Caki2 (cell line): ENCODE measurements at regions not wholly inside any gene's neighbourhood (a gene's known extent, or its start where the extent isn't known, plus 50 kb on each side); places are given as distances from the start of the nearest gene placed in this dataset.

Experiments
- DNase-seq: peaks from one replicate; pipeline ENCODE4 v3.0.0-alpha.2; 2015; ENCODE audit warnings: low read depth
- in situ Hi-C: cut with HindIII; loops from 2 replicates; pipeline ENCODE4 v1.10.0; 2016; ENCODE audit warnings: low sequenced_read_pairs, low pct_unique_long_range_greater_than_20kb, mixed read lengths

DNA sequence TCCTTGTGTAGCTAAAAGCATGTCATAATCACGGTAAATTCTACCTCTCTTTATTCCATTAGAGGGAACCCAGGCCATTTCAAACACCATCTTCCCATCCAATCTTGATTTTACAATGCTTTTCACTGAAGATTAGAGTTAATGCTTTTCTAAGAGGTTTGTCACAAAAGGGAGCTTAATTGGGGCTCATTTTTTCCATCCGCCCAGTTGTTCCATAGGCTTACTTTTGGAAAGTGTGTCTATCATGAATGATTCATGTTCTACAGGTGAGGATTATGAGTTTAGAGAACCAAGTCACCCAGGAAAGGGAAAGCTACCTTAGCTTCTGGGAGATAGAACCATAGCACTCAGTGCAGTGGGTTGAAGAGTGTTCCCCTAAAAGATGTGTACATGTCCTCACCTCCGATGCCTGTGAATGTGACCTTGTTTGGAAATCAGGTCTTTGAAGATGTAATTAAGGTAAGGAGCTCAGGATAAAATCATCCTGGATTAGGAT lies 286.9 kb upstream of the RUNX1 start:
- in situ Hi-C loops: no loop called here
- no peak for DNase-seq

DNA sequence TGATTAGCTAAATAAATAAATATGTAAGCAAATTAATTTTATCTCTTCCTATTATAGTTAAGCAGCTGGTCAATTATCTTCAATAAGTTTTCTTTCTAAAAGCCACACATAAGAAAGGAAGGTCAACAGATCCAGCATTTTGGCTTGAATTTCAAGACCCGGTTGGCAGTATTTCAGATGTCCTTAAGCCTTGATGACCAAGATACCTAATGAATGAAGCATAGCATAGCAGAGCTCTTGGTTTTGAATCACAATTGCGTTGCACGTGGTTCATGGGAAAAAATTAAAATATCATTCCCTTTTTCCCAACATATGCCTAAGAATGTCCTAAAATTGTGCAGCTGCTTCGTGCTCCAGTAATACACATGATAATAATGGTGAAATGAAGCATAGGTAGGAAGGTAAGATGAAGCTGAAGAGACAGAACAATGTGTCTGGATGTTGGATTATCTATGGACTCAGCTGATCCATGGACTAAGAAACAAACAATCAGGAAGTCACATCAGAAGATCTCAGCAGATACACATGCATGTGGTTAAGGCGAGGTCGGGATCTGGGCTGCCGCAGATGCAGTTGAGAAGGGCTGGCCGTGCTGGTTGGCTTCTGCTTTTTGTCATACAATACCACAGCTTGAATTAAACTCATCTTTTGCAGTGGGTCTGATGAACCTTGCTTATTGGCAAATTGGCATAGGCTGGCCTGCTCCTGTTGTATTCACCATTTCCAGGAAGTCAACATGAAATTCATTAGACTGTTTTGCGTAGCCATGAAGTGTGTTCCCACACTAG lies 284.9 kb upstream of the RUNX1 start:
- in situ Hi-C loops: no loop called here
- DNase-seq: no peak

DNA sequence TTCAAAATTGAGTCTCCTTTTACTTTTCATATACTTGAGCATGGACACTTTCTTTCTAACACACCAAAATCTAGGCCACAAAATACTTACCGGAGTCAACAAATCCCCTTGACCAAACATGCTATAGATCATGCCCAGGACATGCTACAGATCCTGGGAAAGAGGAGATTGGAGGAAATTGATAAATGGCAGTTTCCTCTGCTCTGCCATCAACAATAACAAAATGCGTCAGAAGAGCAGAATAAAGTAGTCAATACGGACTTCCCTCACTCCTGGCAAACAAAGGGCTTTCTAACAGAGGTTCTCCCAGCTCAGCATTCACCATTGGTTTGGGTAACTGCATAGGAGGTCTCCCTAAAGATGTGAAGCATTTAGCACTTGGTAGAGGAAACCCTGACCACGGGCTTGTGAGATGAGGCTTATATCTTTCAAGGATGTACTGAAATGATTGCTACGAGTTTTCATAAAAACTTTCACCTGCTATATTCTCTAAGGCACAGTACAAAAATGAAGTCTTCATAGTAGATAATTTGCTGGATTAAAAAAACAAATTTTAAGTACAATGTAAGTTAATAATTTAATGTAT lies 283.8 kb upstream of the RUNX1 start:
- DNase-seq: no peak
- in situ Hi-C loops: no loop called here

DNA sequence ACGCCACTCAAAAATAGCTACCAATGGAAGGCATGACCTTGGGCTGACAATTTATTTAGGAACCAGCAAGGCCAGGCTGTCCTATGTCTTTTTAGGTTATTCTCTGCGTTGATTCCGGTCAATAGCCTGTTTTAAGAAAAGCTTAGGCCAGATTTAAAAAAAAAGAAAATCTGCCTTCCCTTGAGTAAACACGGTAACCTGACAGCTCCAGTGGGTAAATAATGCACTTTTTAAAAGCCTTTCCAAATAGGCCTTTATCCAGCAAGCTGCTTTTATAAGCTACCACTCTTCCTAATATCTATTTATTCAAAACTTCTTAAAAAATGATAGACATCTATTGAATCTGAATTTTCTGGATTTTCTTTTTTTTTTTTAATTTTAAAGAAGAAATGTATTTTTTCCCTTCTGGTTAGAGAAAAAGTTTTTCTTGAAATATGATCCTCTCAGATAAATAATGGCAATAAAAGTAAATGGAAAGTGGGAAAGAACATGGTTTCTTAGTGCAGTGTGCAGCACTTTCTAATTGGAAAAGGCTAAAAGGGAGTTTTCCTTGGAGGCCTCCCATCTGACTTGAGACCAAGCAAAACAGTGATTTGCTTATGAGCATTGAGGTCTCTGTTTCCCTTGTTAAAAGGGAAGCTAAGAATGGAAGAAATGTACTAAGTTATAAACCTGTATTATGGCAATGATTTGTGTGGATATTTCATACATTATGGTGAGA lies 281.0 kb upstream of the RUNX1 start:
- in situ Hi-C loops: no loop called here

DNA sequence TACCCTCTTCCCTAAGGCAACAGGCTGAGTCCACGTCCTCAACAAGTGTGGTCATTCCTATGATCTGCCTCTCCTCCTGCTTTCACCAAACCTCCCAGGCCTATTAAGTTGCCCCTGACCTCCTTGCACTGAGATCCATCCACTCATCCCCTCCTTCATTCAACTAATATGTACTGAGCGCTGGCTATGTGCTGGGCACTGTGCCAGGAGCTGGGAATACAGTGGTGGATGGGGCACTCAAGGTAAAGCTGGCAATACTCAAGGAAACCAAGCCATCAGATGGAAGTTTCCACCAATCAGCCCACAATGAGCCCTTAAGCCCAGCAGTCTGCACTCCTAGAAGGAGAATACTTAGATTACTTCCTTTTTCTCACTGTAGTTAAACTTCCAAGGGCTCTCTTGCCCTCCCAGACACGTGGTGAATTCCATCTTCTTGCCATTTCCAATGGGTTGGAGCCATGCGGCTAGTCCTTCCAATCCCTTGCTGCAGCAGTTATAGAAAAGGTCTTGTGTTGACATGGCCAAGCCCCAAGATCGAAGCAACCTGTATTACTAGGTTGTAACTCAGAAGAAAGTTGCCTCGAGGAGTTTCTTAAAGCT lies 279.9 kb upstream of the RUNX1 start:
- in situ Hi-C loops: no loop called here
- no peak for DNase-seq

More for the DNA sequence above, 281.0 kb upstream of the RUNX1 start:
- no peak for DNase-seq

DNA sequence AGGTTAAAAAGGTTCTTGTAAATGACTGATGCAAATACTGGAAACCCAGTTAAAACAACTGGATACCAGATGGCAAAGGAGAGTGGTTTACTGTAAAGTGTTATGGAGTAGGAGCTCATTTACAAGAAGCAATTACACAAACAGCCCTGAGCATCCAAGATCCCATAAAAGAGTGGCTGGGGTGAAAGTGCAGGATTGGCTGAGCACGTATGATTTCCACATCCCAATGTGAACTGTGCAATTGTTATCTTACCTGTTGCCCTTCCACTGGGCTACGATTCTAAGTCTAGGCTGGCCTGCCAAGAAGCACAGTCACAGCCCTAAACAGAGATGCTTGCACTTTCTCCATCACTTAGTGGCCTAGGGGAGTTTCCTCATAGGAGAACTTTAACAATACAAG lies 277.6 kb upstream of the RUNX1 start:
- in situ Hi-C loops: no loop called here
- no peak for DNase-seq

DNA sequence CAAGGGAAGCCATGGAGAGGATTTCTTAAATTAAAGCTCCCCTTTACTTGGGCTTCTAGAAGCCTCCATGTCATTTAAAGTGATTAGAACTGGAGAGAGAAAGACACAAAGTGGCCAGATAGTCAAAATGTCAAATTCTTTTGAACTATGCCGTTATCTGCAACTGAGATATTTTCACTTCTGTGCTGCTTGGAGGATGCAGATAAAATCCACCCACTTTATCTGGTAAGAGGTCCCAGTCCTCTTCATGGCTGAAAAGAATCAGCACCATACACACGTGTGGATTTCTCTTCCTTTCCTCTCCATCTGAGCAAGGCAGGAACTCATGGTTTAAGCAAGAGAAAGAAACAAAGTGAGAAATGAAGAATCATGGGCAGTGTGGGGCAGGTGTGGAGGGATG lies 276.9 kb upstream of the RUNX1 start:
- no peak for DNase-seq
- in situ Hi-C loops: no loop called here

DNA sequence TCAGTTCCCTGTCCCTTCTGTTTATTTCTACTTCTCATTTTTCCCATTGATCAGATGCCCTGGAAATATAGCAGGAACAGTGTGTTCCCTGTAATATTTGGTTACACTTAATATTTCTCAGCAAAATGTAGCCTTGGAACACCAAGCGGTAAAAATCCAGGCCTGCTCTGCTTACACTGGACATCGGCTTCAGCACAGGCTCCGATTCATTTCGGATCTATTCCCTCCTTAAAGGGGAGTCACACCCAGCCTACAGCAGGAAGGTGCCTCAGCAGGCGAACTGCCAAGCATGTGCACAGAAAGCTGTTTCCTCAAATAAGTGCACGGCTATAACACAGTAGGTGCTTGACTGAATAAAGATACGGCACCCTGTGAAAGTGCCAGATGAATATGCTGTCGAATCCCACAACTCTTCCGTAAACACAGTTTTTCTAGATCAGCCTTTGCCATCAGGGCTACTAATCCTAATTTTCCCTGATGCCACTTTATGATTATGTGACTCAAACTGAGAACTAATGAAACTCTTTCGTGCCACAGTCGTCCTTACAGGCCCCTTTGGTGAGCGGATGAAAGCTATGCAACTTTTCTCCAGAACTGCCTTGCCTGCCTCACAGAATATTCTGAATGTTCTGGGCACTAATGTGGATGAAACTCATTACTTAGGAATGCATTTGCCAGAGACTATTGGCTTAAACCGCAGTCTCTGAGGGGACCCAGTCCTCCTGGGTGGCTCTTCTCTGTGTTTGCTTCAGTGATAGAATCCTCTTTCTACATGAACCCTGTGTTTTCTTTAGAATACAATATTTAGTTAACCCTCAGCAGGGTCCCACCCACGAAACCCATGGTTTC lies 275.5 kb upstream of the RUNX1 start:
- DNase-seq: no peak

DNA sequence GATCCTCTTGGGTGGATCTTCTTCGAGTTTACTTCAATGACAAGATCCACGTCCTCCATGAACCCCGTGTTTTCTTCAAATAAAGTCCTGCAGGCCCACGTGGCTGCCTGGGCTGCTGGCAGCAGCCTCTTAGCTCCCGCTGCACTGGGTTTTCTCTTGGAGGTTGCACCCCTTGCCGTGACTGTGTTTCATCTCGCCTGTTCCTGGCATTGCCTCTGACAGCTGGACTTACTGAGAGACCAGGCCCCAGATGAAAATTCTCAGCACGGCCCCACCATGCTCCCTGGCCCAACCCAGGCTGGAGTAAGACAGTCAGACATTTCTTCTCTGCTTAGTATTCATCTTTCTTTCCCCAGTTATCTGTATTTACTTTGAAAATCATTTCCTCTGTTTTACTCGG lies 274.8 kb upstream of the RUNX1 start:
- DNase-seq: no peak
- in situ Hi-C loops: no loop called here

More for the DNA sequence above, 275.5 kb upstream of the RUNX1 start:
- in situ Hi-C loops: no loop called here

DNA sequence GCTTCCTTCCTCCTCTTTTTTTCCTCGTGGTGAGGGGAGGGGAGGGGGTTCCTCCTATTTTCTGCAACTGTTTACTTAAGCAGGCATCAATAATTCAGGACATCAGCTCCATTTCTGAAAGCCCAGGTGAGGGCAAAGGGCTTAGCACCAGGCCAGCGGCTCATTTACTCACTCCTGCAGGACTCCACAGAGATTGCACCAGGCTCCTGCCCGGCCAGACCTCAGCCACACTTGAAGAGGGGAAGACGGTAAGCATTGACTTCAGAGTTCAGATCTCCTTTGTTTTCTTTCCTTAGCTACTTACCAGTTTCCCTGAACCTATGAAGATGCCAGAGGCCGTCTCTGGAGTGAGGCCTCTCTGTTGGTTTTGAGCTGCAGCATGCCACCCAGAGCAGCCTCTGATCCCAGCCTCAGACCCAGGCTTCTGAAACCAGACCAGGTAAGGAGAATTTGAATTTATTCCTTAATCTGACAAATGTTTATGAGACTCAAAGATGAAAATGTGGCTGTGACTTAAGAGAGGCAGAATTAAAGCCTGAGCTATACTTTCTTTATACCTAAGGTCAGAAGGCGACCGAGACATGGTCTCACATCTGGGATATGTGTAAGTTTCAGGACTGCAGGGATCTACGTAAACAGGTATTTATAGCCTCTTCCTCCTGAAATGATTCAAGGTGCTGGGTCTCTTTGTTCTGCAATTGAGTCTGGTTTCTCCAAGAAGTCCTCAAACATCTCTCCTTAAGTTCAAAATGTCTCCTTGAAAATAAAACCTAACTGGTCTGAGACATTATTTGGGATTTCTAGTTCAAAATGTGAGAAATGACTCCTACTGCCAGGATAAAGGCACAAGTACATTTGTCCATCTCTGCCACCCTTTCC lies 272.5 kb upstream of the RUNX1 start:
- in situ Hi-C loops: no loop called here
- DNase-seq: no peak

DNA sequence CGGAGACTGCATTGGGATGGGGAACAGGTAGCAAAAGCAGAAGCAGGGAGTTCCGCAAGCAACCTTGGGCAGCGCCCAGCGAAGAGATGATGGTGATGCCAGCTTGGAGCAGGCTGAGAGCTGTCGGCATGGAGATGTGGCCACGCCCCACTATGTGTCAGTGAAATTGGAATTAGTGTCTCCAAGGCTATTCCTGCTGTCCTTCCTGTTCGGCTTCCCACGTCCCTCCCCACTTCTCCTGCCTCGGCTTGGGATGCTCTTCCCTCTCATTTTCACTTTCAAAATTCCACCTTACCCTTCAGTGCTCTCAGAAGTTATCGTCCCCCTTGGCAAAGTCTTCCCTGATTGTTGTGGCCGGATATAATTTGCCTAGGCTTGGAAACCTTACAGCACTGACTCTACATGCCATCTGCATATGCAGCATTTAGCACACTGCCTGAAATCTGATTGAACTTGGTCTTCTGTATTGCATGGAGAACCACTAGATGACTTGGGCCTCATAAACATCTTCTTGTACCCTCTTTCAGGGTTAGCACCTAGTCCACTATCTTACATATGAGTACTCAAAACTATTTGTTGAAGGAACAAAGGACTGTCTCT lies 270.7 kb upstream of the RUNX1 start:
- DNase-seq: no peak
- in situ Hi-C loops: no loop called here

DNA sequence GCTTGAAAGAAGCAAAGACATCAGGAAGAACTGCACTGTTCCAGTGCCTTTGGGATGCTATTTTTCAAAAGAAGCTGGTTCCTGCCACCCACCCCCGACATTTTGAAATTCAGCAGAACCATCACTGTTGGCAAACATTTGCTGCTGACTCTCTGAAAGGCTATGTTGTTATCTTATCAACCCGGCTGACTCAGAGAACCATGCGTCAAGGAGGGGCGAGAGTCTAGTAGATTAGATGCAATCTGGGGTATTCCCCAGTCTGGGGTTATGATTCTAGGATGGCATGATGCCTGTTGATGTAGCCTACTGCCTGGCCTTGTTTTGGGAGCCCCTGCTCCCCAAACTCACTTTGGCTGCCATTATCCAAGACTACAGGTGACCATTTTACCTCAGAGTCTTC lies 267.8 kb upstream of the RUNX1 start:
- DNase-seq: no peak
- in situ Hi-C loops: no loop called here

DNA sequence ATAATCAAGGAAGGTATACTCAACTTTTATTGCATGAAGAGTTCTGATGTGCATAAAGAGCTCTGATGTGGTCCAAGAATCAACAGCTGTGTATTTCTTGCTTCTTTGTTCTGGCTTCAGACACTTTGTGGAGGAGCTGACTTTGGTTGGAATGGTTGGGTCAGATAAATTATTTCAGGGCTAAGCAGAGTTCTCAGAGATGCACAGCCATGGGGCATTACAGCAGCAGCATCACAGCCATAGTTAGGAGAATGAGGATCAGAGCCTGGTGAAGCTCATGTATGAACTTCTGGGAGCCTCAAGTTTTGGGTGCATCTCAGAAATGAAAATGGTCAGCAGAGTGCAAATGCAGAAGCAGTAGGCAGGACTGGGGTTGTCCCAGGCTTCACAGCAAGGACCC lies 267.4 kb upstream of the RUNX1 start:
- in situ Hi-C loops: no loop called here
- DNase-seq: no peak

DNA sequence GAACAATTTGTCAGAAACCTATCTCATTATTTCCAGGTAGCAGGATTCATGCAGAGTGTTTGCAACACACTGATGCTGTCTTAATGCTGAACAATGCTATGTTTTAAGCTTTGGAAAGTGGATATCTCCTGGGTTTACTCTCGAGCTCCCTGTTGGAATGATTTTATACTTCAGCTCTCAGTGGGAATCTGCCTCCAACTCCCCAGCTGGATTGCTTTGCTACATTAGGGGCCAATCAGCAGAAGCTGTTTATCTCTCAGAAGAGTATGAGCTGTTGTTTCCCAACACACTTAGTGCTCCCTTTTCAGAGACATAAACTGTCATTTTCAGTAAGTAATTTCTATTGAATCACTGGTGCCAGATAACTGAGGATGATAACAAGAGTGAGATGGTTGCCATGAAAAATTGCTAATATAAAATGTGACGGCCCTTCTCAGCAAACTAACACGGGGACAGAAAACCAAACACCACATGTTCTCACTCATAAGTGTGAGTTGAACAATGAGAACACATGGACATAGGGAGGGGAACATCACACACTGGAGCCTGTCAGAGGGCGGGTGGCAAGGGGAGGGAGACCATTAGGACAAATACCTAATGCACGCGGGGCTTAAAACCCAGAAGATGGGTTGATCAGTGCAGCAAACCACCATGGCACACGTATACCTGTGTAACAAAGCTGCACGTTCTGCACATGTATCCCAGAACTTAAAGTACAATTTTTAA lies 265.9 kb upstream of the RUNX1 start:
- in situ Hi-C loops: no loop called here

DNA sequence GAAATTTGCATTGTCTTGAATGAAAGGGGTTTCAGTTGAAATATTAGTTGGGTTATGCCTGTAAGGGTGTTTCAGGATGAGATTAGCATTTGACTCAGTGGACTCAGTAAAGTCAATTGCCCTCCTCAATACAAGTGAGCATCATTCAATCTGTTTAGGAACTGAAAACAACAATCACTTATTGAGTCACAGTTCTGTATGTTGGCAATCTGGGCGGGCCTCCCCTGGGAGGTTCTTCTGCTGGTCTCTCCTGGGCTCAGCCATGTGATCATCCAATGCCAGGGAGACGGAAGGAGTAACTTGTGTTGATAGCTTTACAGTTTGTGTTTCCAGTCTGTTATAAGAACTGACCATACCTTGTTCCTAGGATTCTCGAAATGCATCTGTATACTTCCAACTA lies 262.9 kb upstream of the RUNX1 start:
- no peak for DNase-seq
- in situ Hi-C loops: no loop called here

More for the DNA sequence above, 265.9 kb upstream of the RUNX1 start:
- no peak for DNase-seq

DNA sequence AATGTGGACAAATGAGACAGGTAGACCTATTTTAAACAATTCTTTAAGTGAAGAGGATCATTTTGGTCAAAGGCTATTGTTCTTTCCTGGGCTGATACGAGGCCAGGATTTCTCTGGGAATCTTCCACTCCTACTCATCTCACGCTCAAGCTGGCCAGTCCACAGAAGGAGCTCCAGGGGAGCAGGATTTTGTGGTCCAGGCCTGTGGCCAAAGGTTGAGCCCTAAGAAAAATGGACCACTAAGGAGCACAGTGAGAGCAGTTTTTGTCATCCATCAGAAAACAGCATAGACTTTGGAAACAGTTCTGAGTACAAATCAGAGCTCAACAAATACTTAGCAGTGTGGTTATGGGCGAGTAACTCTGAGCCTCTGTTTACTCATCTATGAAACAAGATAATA lies 260.2 kb upstream of the RUNX1 start:
- DNase-seq: no peak
- in situ Hi-C loops: no loop called here
